Peyer's patch (tissue), 4 donors: ENCODE measurements at regions not wholly inside any gene's neighbourhood (a gene's known extent, or its start where the extent isn't known, plus 50 kb on each side); places are given as distances from the start of the nearest gene placed in this dataset.

Experiments used
- DNase-seq, 3 donors: peaks; one replicate each; pipeline ENCODE4 v3.0.0-alpha.2; 2017 to 2019
- H3K27ac ChIP-seq, 4 donors: fragments of 200-600 bp; sonication (generic); one replicate each; pipeline ENCODE4 v1.5.1; 2016 to 2019
- H3K27me3 ChIP-seq, 2 donors: fragments of 200-600 bp; sonication (generic); one replicate each; pipeline ENCODE4 v1.5.1; 2019
- H3K36me3 ChIP-seq, 3 donors: fragments of 200-600 bp; sonication (generic); one replicate each; pipeline ENCODE4 v1.5.1; 2016 to 2019
- H3K4me1 ChIP-seq, 4 donors: fragments of 200-600 bp; sonication (generic); one replicate each; pipeline ENCODE4 v1.5.1; 2016 to 2019
- H3K4me3 ChIP-seq, 4 donors: fragments of 200-600 bp; sonication (generic); 1 replicate in 3 of 4; 2 replicates in 1 of 4; pipeline ENCODE4 v1.5.1; 2016 to 2019; ENCODE audit warnings: mild to moderate bottlenecking in 1 of 4
- H3K9me3 ChIP-seq, 4 donors: fragments of 200-600 bp; sonication (generic); one replicate each; pipeline ENCODE4 v1.5.1; 2016 to 2019; ENCODE audit warnings: mild to moderate bottlenecking in 1 of 4
- CTCF ChIP-seq, 6 experiments: fragments of 450-650 bp in 4 of 6; fragments of 200-600 bp in 2 of 6; sonication (generic) in 1 of 6; IDR thresholded peaks; one replicate each; pipeline ENCODE4 v1.5.1; 2017 to 2019; ENCODE audit warnings: antibody characterized with exemption in 6 of 6, mild to moderate bottlenecking in 3 of 6, moderate library complexity in 1 of 6
- POLR2A ChIP-seq, 2 donors: fragments of 450-650 bp; IDR thresholded peaks; one replicate each; pipeline ENCODE4 v1.5.1; 2017; ENCODE audit warnings: antibody characterized with exemption in 2 of 2, mild to moderate bottlenecking in 2 of 2, moderate library complexity in 2 of 2

- Histone ChIP-seq H3K27ac (no peak overlapping the region), H3K4me3 (no peak overlapping the region), H3K27me3 (no peaks in the 10 kb centered on the region), H3K9me3 (no peaks in the 10 kb centered on the region), H3K4me1 (no peaks in the 10 kb centered on the region), H3K36me3 (no peaks in the 10 kb centered on the region)
- no peak for DNase-seq
- no peak for TF ChIP-seq CTCF (IDR thresholded peaks at IDR 0.05)
- TF ChIP-seq POLR2A (IDR thresholded peaks at IDR 0.05): no peak
These were observed 258.2 kb upstream of the SORCS1 start for GRCh38 chr10:107422681-107423080.

GRCh38 chr10:107420196-107420595 is 255.7 kb upstream of the SORCS1 start:
- H3K4me3 ChIP-seq: no peak overlapping the region
- H3K9me3 ChIP-seq: no peaks in the 10 kb centered on the region
- no peaks in the 10 kb centered on the region for H3K36me3 ChIP-seq
- DNase-seq: no peak
- H3K27me3 ChIP-seq: no peaks in the 10 kb centered on the region
- no peak overlapping the region for H3K27ac ChIP-seq
- no peaks in the 10 kb centered on the region for H3K4me1 ChIP-seq
- TF ChIP-seq POLR2A (IDR thresholded peaks at IDR 0.05) (no peak), CTCF (IDR thresholded peaks at IDR 0.05) (no peak)

GRCh38 chr10:107418085-107418806 is 253.7 kb upstream of the SORCS1 start:
- no peak for TF ChIP-seq CTCF (IDR thresholded peaks at IDR 0.05)
- TF ChIP-seq POLR2A (IDR thresholded peaks at IDR 0.05): no peak
- Histone ChIP-seq H3K36me3 (no peaks in the 10 kb centered on the region), H3K4me3 (no peak overlapping the region), H3K27ac (no peak overlapping the region), H3K9me3 (no peaks in the 10 kb centered on the region), H3K27me3 (no peaks in the 10 kb centered on the region), H3K4me1 (no peaks in the 10 kb centered on the region)
- DNase-seq: no peak

- H3K4me1 ChIP-seq: no peaks in the 10 kb centered on the region
- H3K36me3 ChIP-seq: no peaks in the 10 kb centered on the region
- no peak for TF ChIP-seq POLR2A (IDR thresholded peaks at IDR 0.05)
- TF ChIP-seq CTCF (IDR thresholded peaks at IDR 0.05): no peak
- no peaks in the 10 kb centered on the region for H3K27me3 ChIP-seq
- H3K9me3 ChIP-seq: no peaks in the 10 kb centered on the region
- no peak for DNase-seq
- H3K27ac ChIP-seq: no peak overlapping the region
- no peak overlapping the region for H3K4me3 ChIP-seq
These were observed 252.9 kb upstream of the SORCS1 start for GRCh38 chr10:107417446-107417845.

- no peaks in the 10 kb centered on the region for H3K27me3 ChIP-seq
These were observed 250.9 kb upstream of the SORCS1 start for GRCh38 chr10:107415446-107415845.

More at GRCh38 chr10:107415446-107415845, 250.9 kb upstream of the SORCS1 start:
- no peaks in the 10 kb centered on the region for H3K36me3 ChIP-seq
- TF ChIP-seq POLR2A (IDR thresholded peaks at IDR 0.05) (no peak), CTCF (IDR thresholded peaks at IDR 0.05) (no peak)
- H3K4me3 ChIP-seq: no peak overlapping the region
- no peak for DNase-seq
- H3K9me3 ChIP-seq: no peaks in the 10 kb centered on the region
- no peaks in the 10 kb centered on the region for H3K4me1 ChIP-seq
- H3K27ac ChIP-seq: no peak overlapping the region
